GM19035 (cell line): ENCODE measurements at regions not wholly inside any gene's neighbourhood (a gene's known extent, or its start where the extent isn't known, plus 50 kb on each side); places are given as distances from the start of the nearest gene placed in this dataset.

Source experiments
- ATAC-seq: cut with Tn5 transposase; IDR thresholded peaks from one replicate; pipeline ENCODE4 v1.9.1; 2021; ENCODE audit not compliant: unreplicated experiment

GRCh38 chr4:156710365-156711192, 261.0 kb downstream of the PDGFC start:
- no peak for ATAC-seq

DNA sequence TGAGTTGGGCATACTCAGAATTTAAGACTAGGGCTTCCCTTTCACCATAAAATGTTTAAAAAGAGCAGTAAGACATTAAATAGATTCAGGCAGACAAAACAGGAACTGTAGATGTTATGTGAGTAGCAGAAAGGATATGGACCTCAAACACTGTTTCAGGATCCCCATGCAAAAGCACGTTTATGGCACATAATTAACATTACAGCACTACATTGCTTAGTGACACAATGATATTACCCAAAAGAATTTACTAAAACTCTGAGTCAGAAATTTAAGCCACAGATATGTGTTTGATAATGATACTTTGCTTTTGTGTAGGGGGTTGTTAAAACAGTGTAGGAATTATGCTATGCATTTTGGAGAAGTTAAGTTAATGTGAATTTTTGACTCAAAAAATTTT, 266.3 kb downstream of the PDGFC start:
- ATAC-seq: no peak

GRCh38 chr4:156695163-156695562, 276.4 kb downstream of the PDGFC start:
- no peak for ATAC-seq

DNA sequence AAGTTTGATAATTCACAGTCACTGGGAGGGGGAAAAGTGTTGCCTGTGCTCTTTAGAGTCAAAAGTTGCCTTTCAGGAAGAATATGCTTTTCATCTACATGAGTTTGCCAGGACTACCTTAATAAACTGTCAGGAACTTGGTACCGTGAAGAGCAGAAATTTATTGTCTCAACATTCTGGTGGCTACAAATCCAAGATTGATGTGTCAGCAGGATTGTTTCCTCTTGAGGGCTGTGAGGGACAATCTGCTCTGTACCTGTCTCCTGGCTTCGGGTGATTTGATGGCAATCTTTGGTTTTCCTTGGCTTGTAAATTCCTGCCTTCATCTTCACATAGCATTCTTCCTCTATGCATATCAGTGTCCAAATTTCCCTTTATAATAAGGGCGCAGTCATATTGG, 277.2 kb downstream of the PDGFC start:
- ATAC-seq: no peak

- ATAC-seq: no peak
These were observed 278.0 kb downstream of the PDGFC start for GRCh38 chr4:156693557-156693956.

DNA sequence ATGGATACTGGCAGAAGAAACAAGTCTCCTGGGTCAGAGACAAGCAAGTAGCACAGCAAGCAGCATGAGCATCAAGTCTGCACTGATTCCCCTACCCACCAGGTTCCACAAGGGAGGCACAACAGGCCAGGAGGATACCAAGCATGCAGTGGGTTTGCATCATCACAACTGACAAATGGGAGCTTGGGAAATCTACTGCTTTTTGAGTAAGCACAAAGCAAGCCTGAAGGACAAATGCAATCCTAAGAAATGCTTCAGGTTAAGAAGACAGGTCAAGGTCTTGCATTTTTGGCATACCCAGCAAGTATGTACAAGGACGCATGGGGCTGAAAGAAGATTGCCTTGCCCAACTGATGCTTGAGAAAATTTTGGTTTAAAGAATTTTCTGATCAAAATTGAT, 279.6 kb downstream of the PDGFC start:
- ATAC-seq: no peak

GRCh38 chr4:156690572-156690971, 281.0 kb downstream of the PDGFC start:
- ATAC-seq: no peak

DNA sequence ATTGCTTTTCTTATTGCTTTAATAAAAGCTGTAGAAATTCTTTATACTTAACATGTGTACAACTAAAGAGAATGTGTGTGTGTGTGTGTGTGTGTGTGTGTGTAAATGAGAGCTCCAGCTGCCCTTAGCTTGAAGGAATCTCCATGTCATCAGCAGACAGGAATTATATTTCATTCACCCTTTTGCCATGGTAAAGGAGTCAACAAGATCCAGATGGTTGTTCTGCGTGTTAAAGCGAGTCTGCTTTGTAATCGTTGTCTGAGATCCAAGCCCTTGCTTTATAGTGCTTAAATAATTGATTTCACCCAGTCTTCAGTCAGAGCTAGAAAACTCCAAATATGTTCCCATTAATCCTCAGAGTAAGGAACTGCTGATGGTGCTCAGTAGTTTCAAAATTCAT, 285.5 kb downstream of the PDGFC start:
- ATAC-seq: no peak

GRCh38 chr4:156685308-156685707, 286.3 kb downstream of the PDGFC start:
- no peak for ATAC-seq

- no peak for ATAC-seq
These were observed 293.9 kb downstream of the PDGFC start for GRCh38 chr4:156677656-156678055.

DNA sequence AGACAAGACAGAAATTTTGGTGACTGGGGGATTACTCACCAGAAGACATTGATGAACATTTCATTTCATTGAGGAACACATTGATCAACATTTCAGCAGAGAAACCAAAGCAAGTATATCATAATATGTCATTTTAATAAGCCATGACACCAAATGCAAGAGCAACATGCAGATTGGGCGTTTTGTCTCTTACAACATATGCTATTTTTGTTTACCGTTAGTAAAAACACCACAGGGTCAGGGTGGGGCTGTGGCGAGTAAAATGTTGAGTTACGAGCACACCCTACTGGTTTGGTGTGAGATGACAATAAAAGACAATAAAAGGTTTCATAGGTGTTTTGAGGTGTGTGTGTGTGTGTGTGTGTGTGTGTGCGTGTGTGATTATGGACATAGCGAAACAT, 294.5 kb downstream of the PDGFC start:
- no peak for ATAC-seq

- ATAC-seq: no peak
These were observed 295.3 kb downstream of the PDGFC start for GRCh38 chr4:156676116-156676851.

DNA sequence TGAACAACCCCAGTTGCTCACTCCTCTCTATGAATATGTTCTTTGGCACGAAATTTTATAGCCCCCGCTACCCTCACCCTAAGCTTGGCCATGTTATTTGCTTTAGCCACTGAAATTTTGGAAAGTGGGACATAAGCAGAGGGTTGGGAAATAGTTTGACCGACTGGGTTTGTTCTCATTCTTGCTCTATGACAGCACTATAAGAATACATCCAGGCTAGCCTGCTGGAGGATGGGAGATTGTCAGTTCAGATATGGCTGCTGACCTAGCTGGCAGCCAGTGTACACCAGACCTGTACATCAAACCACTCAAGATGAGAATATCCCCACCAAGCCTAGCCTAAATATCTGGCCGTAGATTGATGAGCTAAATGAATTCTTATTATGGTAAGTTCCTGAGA, 298.1 kb downstream of the PDGFC start:
- ATAC-seq: no peak

GRCh38 chr4:156672492-156673305, 298.9 kb downstream of the PDGFC start:
- ATAC-seq: no peak

- no peak for ATAC-seq
These were observed 305.7 kb downstream of the PDGFC start for GRCh38 chr4:156665780-156666366.

DNA sequence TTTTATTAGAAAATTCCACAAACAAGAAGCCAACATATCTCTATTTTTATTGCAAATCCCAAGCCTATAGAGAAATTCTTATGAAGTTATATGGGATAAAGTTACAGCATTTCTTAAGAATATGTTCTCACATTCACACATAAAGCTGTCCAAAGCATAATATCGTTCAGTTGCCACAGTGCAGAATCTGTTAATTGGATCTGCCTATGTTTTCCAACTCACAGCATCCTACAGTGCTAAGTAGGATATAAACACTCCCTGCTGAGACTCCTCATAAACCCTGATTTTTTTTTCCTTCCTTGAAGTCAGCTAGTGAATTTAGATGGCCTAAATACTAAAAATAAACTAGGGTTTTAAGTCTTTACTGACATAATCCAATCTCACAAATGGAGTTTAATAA, 307.9 kb downstream of the PDGFC start:
- ATAC-seq: no peak

DNA sequence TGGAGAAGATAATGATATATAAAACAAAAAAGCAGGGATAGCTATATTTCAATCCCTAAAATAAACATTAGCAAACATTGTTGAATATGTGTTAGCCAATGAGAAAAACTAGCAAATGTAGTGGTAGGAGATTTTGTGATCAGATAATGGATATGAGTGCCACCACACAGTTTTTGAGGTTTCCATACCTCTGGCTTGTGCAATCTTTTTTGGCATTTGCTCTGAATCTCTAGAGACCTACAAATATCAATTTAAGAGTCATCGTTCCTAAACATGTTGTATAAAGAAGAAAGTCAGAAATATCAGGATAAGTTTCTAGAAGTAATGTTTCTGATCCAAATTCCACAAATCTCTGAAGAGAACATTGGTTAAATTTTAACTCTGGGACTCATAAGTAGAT, 308.7 kb downstream of the PDGFC start:
- no peak for ATAC-seq

- ATAC-seq: no peak
These were observed 310.0 kb downstream of the PDGFC start for GRCh38 chr4:156661555-156661954.

DNA sequence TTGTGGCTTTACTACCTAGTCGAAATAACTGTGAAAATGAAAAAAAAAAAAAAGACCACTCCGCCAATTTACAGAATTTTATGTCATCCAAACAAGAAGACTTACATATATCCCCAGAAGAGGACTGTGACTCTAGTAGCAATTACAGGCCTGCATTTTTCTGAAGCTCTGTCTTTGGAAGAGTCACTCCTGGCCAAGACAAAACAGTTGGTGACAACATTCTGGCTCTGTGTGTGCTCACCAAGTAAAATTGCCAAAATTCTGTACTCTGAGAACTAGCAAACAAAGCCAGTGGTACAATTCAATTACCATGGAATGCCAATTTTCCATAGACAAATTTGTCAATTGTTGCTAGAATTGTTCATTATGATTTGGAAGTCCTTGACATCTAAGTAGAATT, 311.1 kb downstream of the PDGFC start:
- ATAC-seq: no peak

- ATAC-seq: no peak
These were observed 311.6 kb downstream of the PDGFC start for GRCh38 chr4:156659983-156660382.

DNA sequence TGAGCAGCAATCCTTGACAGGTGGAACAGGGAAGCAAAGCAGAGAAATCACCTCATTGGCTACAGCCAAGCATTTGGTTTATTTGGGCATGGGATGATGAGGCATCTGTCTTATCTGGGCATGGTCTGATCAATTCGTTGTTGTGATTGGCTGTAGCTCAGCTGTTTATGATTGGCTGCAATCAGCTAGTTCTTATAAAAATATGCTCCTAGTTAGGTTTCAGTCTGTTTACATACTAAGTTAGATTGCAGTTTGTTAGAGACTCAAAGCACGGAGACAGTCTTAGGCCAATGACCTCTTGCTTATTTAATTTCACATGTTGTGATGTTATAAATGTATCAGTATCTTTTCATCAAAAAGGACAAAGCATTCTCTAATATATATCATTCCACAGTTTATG, 312.0 kb downstream of the PDGFC start:
- no peak for ATAC-seq
